ENCODE measurements at regions not wholly inside any gene's neighbourhood (a gene's known extent, or its start where the extent isn't known, plus 50 kb on each side); places are given as distances from the start of the nearest gene placed in this dataset.
A peak's percentile ranks its signal among the peaks of the same experiment; 100 is the strongest.
"Not testable (repeated sequence)": the region's sequence is repeated elsewhere in the genome, so short reads cannot be mapped to it uniquely, and the experiment has no call there.

GRCh38 chr18:30596635-30597034 is 445.9 kb downstream of the DSC3 start:
- intact Hi-C loops (cut with micrococcal nuclease): no loop called here
- no peaks in the 10 kb centered on the region for H3K4me1 Mint-ChIP-seq (ENCODE audit: insufficient read depth, unreplicated experiment)
- BruUV-seq (replicated peaks): no TSS peak

GRCh38 chr18:30595942-30596341 is 446.6 kb downstream of the DSC3 start:
- intact Hi-C loops (cut with micrococcal nuclease): no loop called here
- peak; percentile 8 for DNase-seq (ENCODE audit: unreplicated experiment)
- Mint-ChIP-seq H3K27me3 (ENCODE audit: insufficient read depth, unreplicated experiment) (no peaks in the 10 kb centered on the region), H3K4me3 (ENCODE audit: unreplicated experiment) (no peak overlapping the region), H3K27ac (ENCODE audit: low read depth, unreplicated experiment) (no peak overlapping the region), H3K4me1 (ENCODE audit: insufficient read depth, unreplicated experiment) (no peaks in the 10 kb centered on the region), H3K9me3 (ENCODE audit: unreplicated experiment) (no peaks in the 10 kb centered on the region), H3K36me3 (ENCODE audit: insufficient read depth, unreplicated experiment) (no peaks in the 10 kb centered on the region)
- no TSS peak for BruUV-seq (replicated peaks)
- TF ChIP-seq, protein P1, sequence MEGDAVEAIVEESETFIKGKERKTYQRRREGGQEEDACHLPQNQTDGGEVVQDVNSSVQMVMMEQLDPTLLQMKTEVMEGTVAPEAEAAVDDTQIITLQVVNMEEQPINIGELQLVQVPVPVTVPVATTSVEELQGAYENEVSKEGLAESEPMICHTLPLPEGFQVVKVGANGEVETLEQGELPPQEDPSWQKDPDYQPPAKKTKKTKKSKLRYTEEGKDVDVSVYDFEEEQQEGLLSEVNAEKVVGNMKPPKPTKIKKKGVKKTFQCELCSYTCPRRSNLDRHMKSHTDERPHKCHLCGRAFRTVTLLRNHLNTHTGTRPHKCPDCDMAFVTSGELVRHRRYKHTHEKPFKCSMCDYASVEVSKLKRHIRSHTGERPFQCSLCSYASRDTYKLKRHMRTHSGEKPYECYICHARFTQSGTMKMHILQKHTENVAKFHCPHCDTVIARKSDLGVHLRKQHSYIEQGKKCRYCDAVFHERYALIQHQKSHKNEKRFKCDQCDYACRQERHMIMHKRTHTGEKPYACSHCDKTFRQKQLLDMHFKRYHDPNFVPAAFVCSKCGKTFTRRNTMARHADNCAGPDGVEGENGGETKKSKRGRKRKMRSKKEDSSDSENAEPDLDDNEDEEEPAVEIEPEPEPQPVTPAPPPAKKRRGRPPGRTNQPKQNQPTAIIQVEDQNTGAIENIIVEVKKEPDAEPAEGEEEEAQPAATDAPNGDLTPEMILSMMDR (IDR thresholded peaks at IDR 0.05; ENCODE audit: unreplicated experiment): no peak
- POLR2A ChIA-PET: no interaction called here
- CTCF ChIA-PET: no interaction called here

More at GRCh38 chr18:30596635-30597034, 445.9 kb downstream of the DSC3 start:
- no peak for DNase-seq (ENCODE audit: unreplicated experiment)
- H3K27me3 Mint-ChIP-seq (ENCODE audit: insufficient read depth, unreplicated experiment): no peaks in the 10 kb centered on the region
- H3K9me3 Mint-ChIP-seq (ENCODE audit: unreplicated experiment): no peaks in the 10 kb centered on the region
- TF ChIP-seq, protein P1 (IDR thresholded peaks at IDR 0.05; ENCODE audit: unreplicated experiment): no peak
- POLR2A ChIA-PET: no interaction called here
- no peaks in the 10 kb centered on the region for H3K36me3 Mint-ChIP-seq (ENCODE audit: insufficient read depth, unreplicated experiment)
- H3K4me3 Mint-ChIP-seq (ENCODE audit: unreplicated experiment): no peak overlapping the region
- CTCF ChIA-PET: no interaction called here
- H3K27ac Mint-ChIP-seq (ENCODE audit: low read depth, unreplicated experiment): no peak overlapping the region

DNA sequence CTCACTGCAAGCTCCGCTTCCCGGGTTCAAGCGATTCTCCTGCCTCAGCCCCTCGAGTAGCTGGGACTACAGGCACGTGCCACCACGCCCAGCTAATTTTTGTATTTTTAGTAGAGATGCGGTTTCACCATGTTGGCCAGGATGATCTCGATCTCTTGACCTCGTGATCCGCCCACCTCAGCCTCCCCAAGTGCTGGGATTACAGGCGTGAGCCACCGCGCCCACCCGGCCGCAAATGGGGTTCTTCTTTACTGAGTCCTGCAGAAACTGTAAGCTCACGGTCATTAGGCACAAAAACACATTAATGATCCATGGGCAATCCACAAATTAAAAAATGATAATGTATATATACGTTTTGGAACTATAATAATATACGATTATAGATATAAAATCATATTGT is 447.6 kb downstream of the DSC3 start:
- POLR2A ChIA-PET; DNase-seq (ENCODE audit: unreplicated experiment); H3K36me3 Mint-ChIP-seq (ENCODE audit: insufficient read depth, unreplicated experiment); CTCF ChIA-PET; H3K4me1 Mint-ChIP-seq (ENCODE audit: insufficient read depth, unreplicated experiment); H3K27me3 Mint-ChIP-seq (ENCODE audit: insufficient read depth, unreplicated experiment); intact Hi-C loops (cut with micrococcal nuclease); H3K27ac Mint-ChIP-seq (ENCODE audit: low read depth, unreplicated experiment); H3K4me3 Mint-ChIP-seq (ENCODE audit: unreplicated experiment); BruUV-seq (replicated peaks); H3K9me3 Mint-ChIP-seq (ENCODE audit: unreplicated experiment): not testable (repeated sequence)

GRCh38 chr18:30591462-30591861 is 451.1 kb downstream of the DSC3 start:
- Mint-ChIP-seq H3K4me1 (ENCODE audit: insufficient read depth, unreplicated experiment) (no peaks in the 10 kb centered on the region), H3K27me3 (ENCODE audit: insufficient read depth, unreplicated experiment) (peaks cover 14% of the 10 kb centered on the region), H3K36me3 (ENCODE audit: insufficient read depth, unreplicated experiment) (no peaks in the 10 kb centered on the region), H3K4me3 (ENCODE audit: unreplicated experiment) (no peak overlapping the region), H3K27ac (ENCODE audit: low read depth, unreplicated experiment) (no peak overlapping the region), H3K9me3 (ENCODE audit: unreplicated experiment) (peaks cover 6% of the 10 kb centered on the region)
- intact Hi-C loops (cut with micrococcal nuclease): no loop called here
- BruUV-seq (replicated peaks): no TSS peak
- POLR2A ChIA-PET: interaction anchor here (0.6 kb wide), 1 partner anchor 176 kb away, joined by 3 read pairs; no protein-coding TSS in a partner anchor
- DNase-seq (ENCODE audit: unreplicated experiment): no peak
- TF ChIP-seq, protein P1 (IDR thresholded peaks at IDR 0.05; ENCODE audit: unreplicated experiment): no peak
- CTCF ChIA-PET: no interaction called here

DNA sequence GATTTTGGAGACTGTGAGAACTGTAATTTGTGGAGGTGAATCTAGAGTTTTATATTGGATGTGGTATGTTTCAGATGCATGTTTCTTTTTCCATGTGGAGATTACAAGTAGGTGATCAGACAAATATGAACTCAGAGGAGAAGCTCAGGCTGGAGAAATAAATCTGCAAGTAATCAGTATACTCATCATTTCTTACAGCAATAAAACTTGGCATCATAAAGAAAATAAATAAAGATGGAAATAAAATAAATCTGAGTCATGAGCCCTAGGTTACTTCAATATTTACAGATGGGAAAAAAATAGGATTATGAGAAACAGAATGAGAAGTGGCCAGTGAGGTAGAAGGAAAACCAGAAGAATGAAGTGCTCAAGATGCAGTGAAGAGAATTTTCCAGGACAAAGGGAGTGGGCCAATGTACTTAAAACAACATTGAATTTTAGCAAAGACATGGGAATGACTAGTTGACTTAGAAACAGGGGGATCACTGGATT is 453.8 kb downstream of the DSC3 start:
- Mint-ChIP-seq H3K4me1 (ENCODE audit: insufficient read depth, unreplicated experiment) (no peaks in the 10 kb centered on the region), H3K27me3 (ENCODE audit: insufficient read depth, unreplicated experiment) (peaks cover 14% of the 10 kb centered on the region), H3K27ac (ENCODE audit: low read depth, unreplicated experiment) (no peak overlapping the region), H3K36me3 (ENCODE audit: insufficient read depth, unreplicated experiment) (no peaks in the 10 kb centered on the region), H3K9me3 (ENCODE audit: unreplicated experiment) (peaks cover 6% of the 10 kb centered on the region), H3K4me3 (ENCODE audit: unreplicated experiment) (no peak overlapping the region)
- ChIA-PET POLR2A (interaction anchor here (1.5 kb wide), 1 partner anchor 16 kb away, joined by 3 read pairs; no protein-coding TSS in a partner anchor), CTCF (interaction anchor here (0.9 kb wide), 1 partner anchor 85 kb away, joined by 3 read pairs; no protein-coding TSS in a partner anchor)
- no peak for DNase-seq (ENCODE audit: unreplicated experiment)
- TF ChIP-seq, protein P1 (IDR thresholded peaks at IDR 0.05; ENCODE audit: unreplicated experiment): no peak
- intact Hi-C loops (cut with micrococcal nuclease): no loop called here
- no TSS peak for BruUV-seq (replicated peaks)

Data from MCF 10A (cell line).